Tibial artery (tissue), 4 donors: ENCODE measurements at regions not wholly inside any gene's neighbourhood (a gene's known extent, or its start where the extent isn't known, plus 50 kb on each side); places are given as distances from the start of the nearest gene placed in this dataset.

Experiments used
- DNase-seq, 2 donors: peaks; one replicate each; pipeline ENCODE4 v3.0.0-alpha.2; 2019
- H3K27ac ChIP-seq, 2 donors: fragments of 200-600 bp; sonication (generic) in 1 of 2; 1 replicate in 1 of 2; 2 replicates in 1 of 2; pipeline ENCODE4 v1.5.1; 2018 to 2019; ENCODE audit warnings: mild to moderate bottlenecking in 1 of 2
- H3K27me3 ChIP-seq, 2 donors: fragments of 200-600 bp; sonication (generic) in 1 of 2; one replicate each; pipeline versions ENCODE4 v1.5.1 to v1.6.0; 2016 to 2019
- H3K36me3 ChIP-seq, 3 donors: fragments of 200-600 bp; sonication (generic) in 2 of 3; one replicate each; pipeline ENCODE4 v1.5.1; 2016 to 2019; ENCODE audit warnings: mild to moderate bottlenecking in 2 of 3
- H3K4me1 ChIP-seq, 4 donors: fragments of 200-600 bp; sonication (generic) in 2 of 4; 1 replicate in 3 of 4; 2 replicates in 1 of 4; pipeline ENCODE4 v1.5.1; 2016 to 2019
- H3K4me3 ChIP-seq, 2 donors: fragments of 200-600 bp; sonication (generic) in 1 of 2; 1 replicate in 1 of 2; 2 replicates in 1 of 2; pipeline ENCODE4 v1.5.1; 2018 to 2019; ENCODE audit warnings: mild to moderate bottlenecking in 2 of 2
- H3K9me3 ChIP-seq, 3 donors: fragments of 200-600 bp; sonication (generic) in 1 of 3; one replicate each; pipeline ENCODE4 v1.5.1; 2016 to 2019
- CTCF ChIP-seq, 2 experiments: fragments of 200-600 bp in 1 of 2; fragments of 450-650 bp in 1 of 2; IDR thresholded peaks; one replicate each; pipeline ENCODE4 v1.5.1; 2017 to 2019; ENCODE audit warnings: antibody characterized with exemption in 2 of 2, mild to moderate bottlenecking in 1 of 2, moderate library complexity in 1 of 2
- intact Hi-C: fragments of 100-400 bp; cut with DNase I; formaldehyde crosslinking; loops from one replicate; pipeline ENCODE4 v1.15.0; 2023; ENCODE audit warnings: low total_unique reads

- DNase-seq: no peak
- TF ChIP-seq CTCF (IDR thresholded peaks at IDR 0.05): no peak
- no peaks in the 10 kb centered on the region for H3K27me3 ChIP-seq
- H3K27ac ChIP-seq: no peak overlapping the region
- H3K4me3 ChIP-seq: no peak overlapping the region
- intact Hi-C loops: no loop called here
- no peaks in the 10 kb centered on the region for H3K36me3 ChIP-seq
- peaks cover 0 to 1% (median 0%) of the 10 kb centered on the region in 4 donors for H3K4me1 ChIP-seq
- H3K9me3 ChIP-seq: no peaks in the 10 kb centered on the region
These were observed 199.4 kb downstream of the TFAP2A start for GRCh38 chr6:10215326-10216110.

GRCh38 chr6:10210052-10210451 lies 204.8 kb downstream of the TFAP2A start:
- TF ChIP-seq CTCF (IDR thresholded peaks at IDR 0.05): no peak
- Histone ChIP-seq H3K9me3 (no peaks in the 10 kb centered on the region), H3K4me1 (peaks cover 0 to 11% (median 2%) of the 10 kb centered on the region in 4 donors), H3K36me3 (no peaks in the 10 kb centered on the region), H3K27ac (no peak overlapping the region), H3K4me3 (no peak overlapping the region), H3K27me3 (no peaks in the 10 kb centered on the region)
- intact Hi-C loops: no loop called here
- DNase-seq: peak in 1 of 2 donors; percentile 33

- Histone ChIP-seq H3K4me3 (no peak overlapping the region), H3K4me1 (peaks cover 0 to 11% (median 2%) of the 10 kb centered on the region in 4 donors), H3K27ac (no peak overlapping the region), H3K9me3 (no peaks in the 10 kb centered on the region), H3K27me3 (no peaks in the 10 kb centered on the region), H3K36me3 (no peaks in the 10 kb centered on the region)
- TF ChIP-seq CTCF (IDR thresholded peaks at IDR 0.05): no peak
- DNase-seq: no peak
- intact Hi-C loops: no loop called here
These were observed 209.0 kb downstream of the TFAP2A start for GRCh38 chr6:10205892-10206291.

- intact Hi-C loops: no loop called here
- Histone ChIP-seq H3K27ac (no peak overlapping the region), H3K4me3 (no peak overlapping the region), H3K36me3 (no peaks in the 10 kb centered on the region), H3K9me3 (no peaks in the 10 kb centered on the region), H3K27me3 (no peaks in the 10 kb centered on the region), H3K4me1 (peaks cover 0 to 6% (median 2%) of the 10 kb centered on the region in 4 donors)
- no peak for DNase-seq
- TF ChIP-seq CTCF (IDR thresholded peaks at IDR 0.05): no peak
These were observed 209.8 kb downstream of the TFAP2A start for GRCh38 chr6:10205120-10205519.

GRCh38 chr6:10203651-10204050 lies 211.2 kb downstream of the TFAP2A start:
- no peaks in the 10 kb centered on the region for H3K4me1 ChIP-seq
- no peak overlapping the region for H3K27ac ChIP-seq
- H3K36me3 ChIP-seq: no peaks in the 10 kb centered on the region
- no peaks in the 10 kb centered on the region for H3K9me3 ChIP-seq
- intact Hi-C loops: no loop called here
- H3K27me3 ChIP-seq: no peaks in the 10 kb centered on the region
- no peak for DNase-seq
- no peak overlapping the region for H3K4me3 ChIP-seq
- TF ChIP-seq CTCF (IDR thresholded peaks at IDR 0.05): no peak
